Activated CD8-positive, alpha-beta memory T cell treated with anti-CD3 and anti-CD28 coated beads, Interleukin-2, amount 50 U/mL, for 4 hours (primary cell): ENCODE measurements at regions not wholly inside any gene's neighbourhood (a gene's known extent, or its start where the extent isn't known, plus 50 kb on each side); places are given as distances from the start of the nearest gene placed in this dataset.

Experiments used
- DNase-seq: peaks from one replicate; pipeline ENCODE4 v3.0.0-alpha.2; 2020

GRCh38 chr7:17700138-17700537 is 240.2 kb downstream of the SNX13 start:
- no peak for DNase-seq

- no peak for DNase-seq
These were observed 234.0 kb downstream of the SNX13 start for GRCh38 chr7:17706275-17706674.

GRCh38 chr7:17706734-17707133 is 233.6 kb downstream of the SNX13 start:
- DNase-seq, result peak; percentile 16

- no peak for DNase-seq
These were observed 231.2 kb downstream of the SNX13 start for GRCh38 chr7:17709127-17709526.

- DNase-seq, result no peak
These were observed 230.7 kb downstream of the SNX13 start for GRCh38 chr7:17709599-17709998.

- no peak for DNase-seq
These were observed 230.0 kb downstream of the SNX13 start for GRCh38 chr7:17710312-17710711.

GRCh38 chr7:17713584-17713983 is 226.7 kb downstream of the SNX13 start:
- no peak for DNase-seq

GRCh38 chr7:17716816-17717215 is 223.5 kb downstream of the SNX13 start:
- no peak for DNase-seq

- DNase-seq, result no peak
These were observed 220.3 kb downstream of the SNX13 start for GRCh38 chr7:17719998-17720397.

- DNase-seq, result no peak
These were observed 218.5 kb downstream of the SNX13 start for GRCh38 chr7:17721736-17722285.

GRCh38 chr7:17722798-17723197 is 217.5 kb downstream of the SNX13 start:
- DNase-seq, result no peak

GRCh38 chr7:17725821-17726220 is 214.5 kb downstream of the SNX13 start:
- DNase-seq, result no peak

- no peak for DNase-seq
These were observed 208.2 kb downstream of the SNX13 start for GRCh38 chr7:17732083-17732482.
